GM19455 (cell line): ENCODE measurements at regions not wholly inside any gene's neighbourhood (a gene's known extent, or its start where the extent isn't known, plus 50 kb on each side); places are given as distances from the start of the nearest gene placed in this dataset.

Experiments
- ATAC-seq: cut with Tn5 transposase; IDR thresholded peaks from one replicate; pipeline ENCODE4 v1.9.1; 2021; ENCODE audit not compliant: unreplicated experiment

GRCh38 chr2:120986898-120987650, 251.4 kb downstream of the GLI2 start:
- no peak for ATAC-seq

DNA sequence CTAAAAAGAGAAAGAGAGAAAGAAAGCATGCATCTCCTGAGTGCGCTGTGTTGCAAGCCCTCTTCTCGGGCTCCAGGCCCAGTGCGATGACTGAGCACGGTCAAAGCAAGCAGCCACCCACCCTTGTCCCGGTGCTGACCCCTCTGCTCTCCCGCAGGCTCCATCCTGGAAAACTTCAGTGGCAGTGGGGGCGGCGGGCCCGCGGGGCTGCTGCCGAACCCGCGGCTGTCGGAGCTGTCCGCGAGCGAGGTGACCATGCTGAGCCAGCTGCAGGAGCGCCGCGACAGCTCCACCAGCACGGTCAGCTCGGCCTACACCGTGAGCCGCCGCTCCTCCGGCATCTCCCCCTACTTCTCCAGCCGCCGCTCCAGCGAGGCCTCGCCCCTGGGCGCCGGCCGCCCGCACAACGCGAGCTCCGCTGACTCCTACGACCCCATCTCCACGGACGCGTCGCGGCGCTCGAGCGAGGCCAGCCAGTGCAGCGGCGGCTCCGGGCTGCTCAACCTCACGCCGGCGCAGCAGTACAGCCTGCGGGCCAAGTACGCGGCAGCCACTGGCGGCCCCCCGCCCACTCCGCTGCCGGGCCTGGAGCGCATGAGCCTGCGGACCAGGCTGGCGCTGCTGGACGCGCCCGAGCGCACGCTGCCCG, 252.5 kb downstream of the GLI2 start:
- ATAC-seq = no peak

DNA sequence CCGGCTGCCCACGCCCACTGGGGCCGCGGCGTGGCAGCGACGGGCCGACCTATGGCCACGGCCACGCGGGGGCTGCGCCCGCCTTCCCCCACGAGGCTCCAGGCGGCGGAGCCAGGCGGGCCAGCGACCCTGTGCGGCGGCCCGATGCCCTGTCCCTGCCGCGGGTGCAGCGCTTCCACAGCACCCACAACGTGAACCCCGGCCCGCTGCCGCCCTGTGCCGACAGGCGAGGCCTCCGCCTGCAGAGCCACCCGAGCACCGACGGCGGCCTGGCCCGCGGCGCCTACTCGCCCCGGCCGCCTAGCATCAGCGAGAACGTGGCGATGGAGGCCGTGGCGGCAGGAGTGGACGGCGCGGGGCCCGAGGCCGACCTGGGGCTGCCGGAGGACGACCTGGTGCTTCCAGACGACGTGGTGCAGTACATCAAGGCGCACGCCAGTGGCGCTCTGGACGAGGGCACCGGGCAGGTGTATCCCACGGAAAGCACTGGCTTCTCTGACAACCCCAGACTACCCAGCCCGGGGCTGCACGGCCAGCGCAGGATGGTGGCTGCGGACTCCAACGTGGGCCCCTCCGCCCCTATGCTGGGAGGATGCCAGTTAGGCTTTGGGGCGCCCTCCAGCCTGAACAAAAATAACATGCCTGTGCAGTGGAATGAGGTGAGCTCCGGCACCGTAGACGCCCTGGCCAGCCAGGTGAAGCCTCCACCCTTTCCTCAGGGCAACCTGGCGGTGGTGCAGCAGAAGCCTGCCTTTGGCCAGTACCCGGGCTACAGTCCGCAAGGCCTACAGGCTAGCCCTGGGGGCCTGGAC, 253.2 kb downstream of the GLI2 start:
- ATAC-seq = no peak

GRCh38 chr2:120989512-120990441, 254.1 kb downstream of the GLI2 start:
- ATAC-seq = no peak

- no peak for ATAC-seq
Measured at GRCh38 chr2:120990451-120990871, 254.8 kb downstream of the GLI2 start.

- ATAC-seq = no peak
Measured at GRCh38 chr2:120991441-120991840, 255.8 kb downstream of the GLI2 start.

DNA sequence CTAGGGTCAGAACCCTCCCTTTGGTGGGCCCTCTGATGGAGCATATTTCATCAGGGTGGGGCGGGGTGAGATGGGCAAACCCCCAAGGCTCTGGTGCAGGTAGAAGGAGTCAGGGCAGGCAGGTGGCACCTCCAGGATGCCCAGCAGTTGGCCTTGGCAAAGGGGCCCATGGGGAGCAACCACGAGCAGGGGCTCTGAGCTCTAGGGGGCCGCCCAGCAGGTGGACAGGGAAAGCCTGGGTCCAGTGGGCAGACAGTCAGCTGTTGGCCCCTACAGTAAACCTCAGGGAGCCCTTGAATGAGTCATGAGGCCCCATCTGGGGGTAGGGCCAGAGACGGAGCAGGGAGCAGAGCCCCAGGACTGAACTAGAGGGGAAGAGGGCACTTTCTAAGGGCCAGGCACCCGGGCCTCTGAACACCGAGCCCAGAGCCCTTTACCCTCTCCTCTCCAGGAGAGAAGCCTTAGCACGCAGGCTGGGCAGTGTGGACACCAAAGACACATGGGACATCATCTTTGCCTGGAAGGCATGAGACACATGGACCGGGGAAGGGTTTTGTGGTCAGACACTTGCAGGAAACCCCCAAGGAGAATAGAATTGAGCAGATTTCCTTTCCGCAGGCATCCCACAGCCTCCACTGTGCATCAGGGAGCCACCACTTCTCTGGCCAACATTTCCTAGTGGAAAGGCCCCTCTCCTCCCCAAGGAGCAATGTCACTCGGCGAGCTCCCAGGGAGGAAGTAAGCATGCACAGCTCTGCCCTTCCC, 257.3 kb downstream of the GLI2 start:
- no peak for ATAC-seq

- no peak for ATAC-seq
Measured at GRCh38 chr2:120993661-120994060, 258.0 kb downstream of the GLI2 start.

DNA sequence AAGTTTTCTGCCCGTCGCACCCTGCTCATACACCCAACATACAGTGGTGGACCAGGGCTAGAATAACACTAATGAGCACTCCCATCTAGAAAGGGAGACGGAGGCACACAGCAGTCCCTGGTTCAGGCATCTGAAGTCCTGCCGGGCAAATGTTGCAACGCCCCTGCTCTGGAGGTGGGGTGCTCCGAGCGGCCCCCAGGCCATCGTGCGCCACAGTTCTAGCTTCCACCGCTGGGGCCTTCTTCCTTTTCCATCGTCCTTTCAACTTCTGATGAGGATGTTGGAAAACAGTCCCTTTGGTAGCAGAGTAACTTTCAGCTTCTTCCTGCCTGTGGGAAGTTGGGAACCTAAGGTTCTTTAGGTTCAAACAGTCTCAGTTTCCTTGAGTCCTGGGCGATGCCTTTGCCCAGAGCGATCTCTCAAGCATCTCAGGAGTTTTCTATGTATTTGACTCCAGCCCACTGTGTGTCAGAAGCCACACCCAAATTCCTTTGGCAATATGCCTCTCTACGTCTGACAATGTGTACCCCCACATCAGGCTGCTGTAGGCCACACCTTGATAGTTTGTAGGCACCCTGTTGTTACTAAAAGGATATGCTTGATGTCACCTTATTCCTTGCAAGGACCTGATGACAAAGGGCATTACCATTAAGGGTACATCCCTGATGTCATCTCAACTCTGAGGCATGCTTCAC, 258.8 kb downstream of the GLI2 start:
- no peak for ATAC-seq

GRCh38 chr2:120995152-120995551, 259.5 kb downstream of the GLI2 start:
- no peak for ATAC-seq

- no peak for ATAC-seq
Measured at GRCh38 chr2:120995656-120996190, 260.1 kb downstream of the GLI2 start.

DNA sequence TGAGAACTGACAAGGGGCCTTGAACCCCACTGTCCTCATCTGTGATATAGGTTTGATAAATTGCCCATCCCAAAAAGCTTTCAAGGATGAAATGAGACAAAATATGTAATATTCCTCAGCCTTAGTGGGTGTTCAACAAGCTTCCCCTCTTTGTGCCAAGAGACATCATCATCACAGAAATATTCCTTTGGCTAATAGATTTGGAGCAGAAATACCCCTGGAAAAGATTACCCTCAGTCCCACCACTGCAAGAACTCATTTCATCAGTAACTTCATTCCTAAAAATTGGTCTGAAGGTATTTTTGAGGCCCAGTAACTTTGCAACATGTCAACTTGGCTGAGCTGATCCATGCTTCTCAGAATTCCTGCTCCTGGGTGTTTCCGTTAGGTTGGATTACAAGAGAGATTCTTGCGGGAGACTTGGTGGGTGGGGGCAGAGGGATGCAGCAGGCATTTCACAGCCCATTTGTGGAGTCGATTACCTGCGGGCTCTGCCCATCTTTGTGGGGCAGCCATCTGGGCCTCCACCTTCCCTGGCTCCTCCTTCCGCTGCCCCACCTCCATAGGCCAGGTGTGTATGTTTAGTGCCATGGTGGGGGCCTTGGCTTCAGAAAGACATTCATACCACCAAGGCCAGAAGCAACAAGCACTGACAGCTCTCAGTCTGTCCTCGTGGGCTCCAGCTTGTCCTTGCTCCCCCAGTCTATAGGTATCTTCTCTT, 263.9 kb downstream of the GLI2 start:
- no peak for ATAC-seq

DNA sequence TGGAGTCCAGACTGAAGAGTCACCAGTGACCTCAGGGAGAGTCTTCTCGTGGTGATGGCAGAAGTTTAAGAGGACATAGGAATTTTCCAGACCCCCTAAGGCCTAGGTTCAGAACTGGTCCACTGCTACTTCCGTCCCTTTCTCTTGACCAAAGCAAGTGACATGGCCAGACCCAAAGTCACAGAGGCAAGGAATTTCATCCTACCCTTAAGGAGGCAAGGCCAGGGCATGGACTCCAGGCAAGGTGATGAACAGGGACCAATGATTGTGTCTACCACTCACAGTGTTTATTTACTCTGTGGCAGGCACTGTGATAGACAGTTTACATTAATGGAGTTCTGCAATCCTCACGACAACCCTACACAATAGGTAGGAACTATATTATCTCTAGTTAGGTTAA, 265.1 kb downstream of the GLI2 start:
- ATAC-seq = no peak

DNA sequence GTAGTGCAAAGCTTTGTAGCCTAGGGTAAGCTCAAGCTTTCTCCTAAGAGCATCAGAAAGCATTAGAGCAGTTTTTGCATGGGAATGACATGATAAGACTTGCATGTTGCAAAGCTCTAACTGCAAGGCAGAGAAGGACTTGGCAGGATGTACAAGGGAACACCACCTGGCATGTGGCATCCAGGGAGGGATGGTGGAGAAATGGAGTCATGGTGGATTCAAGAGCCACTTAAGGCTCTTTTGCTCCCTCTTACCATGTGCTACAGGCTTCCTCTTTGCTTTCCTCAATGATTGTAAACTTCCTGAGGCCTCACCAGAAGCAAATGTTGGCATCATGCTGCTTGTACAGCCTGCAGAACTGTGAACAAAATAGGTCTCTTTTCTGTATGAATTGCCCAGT, 266.0 kb downstream of the GLI2 start:
- ATAC-seq = no peak

GRCh38 chr2:121002597-121002996, 266.9 kb downstream of the GLI2 start:
- ATAC-seq = no peak

DNA sequence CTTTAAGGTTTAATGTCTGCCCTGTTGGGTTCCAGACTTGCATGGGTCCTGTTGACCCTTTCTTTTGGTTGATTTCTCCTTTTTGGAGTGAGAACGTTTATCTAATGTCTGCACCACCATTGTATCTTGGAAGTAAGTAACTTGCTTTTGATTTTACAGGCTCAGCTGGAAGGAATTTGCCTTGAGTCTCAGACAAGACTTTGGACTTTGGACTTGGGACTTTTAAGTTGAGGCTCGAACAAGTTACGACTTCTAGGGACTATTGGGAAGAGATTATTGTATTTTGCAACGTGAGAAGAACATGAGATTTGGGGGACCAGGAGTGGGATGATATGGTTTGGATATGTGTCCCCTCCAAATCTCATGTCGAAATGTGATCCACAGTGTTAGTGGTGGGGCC, 267.7 kb downstream of the GLI2 start:
- no peak for ATAC-seq

- no peak for ATAC-seq
Measured at GRCh38 chr2:121004359-121004758, 268.7 kb downstream of the GLI2 start.

- ATAC-seq = no peak
Measured at GRCh38 chr2:121004950-121005349, 269.3 kb downstream of the GLI2 start.

GRCh38 chr2:121005453-121005852, 269.8 kb downstream of the GLI2 start:
- ATAC-seq = no peak
